ENCODE measurements at regions not wholly inside any gene's neighbourhood (a gene's known extent, or its start where the extent isn't known, plus 50 kb on each side); places are given as distances from the start of the nearest gene placed in this dataset.

DNA sequence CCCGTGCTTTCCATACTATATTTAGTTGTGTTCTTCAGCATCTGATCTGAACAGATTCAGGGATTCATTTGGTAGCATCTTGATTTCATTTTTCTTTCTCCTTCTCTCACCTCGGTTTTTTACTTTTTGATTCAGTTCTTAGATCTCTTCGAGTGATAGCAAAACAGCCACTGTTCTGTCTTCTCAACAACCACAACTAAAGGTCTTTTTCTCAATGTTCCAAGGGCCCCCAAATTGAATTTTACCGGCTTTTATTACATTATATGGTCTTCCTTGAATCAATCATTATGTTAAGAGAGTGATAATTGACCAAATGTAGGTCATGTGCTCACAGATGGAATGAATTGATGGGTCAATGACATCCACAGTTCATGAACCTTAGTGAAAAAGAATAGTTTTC lies 164.5 kb upstream of the LMNTD1 start:
- TF ChIP-seq YY1 (IDR thresholded peaks at IDR 0.05; ENCODE audit: low read depth) (no peak), RAD21 (IDR thresholded peaks at IDR 0.05; ENCODE audit: low read depth) (no peak), ZBTB7A (IDR thresholded peaks at IDR 0.05; ENCODE audit: low read depth) (no peak), CEBPB (IDR thresholded peaks at IDR 0.05) (no peak), TAF1 (IDR thresholded peaks at IDR 0.05; ENCODE audit: low read depth) (no peak), EP300 (IDR thresholded peaks at IDR 0.05; ENCODE audit: borderline replicate concordance) (no peak), NFIC (IDR thresholded peaks at IDR 0.05) (no peak), EGR1 (IDR thresholded peaks at IDR 0.05) (no peak), TCF12 (IDR thresholded peaks at IDR 0.05; ENCODE audit: low read depth) (no peak)
- TF ChIP-seq, protein P1, sequence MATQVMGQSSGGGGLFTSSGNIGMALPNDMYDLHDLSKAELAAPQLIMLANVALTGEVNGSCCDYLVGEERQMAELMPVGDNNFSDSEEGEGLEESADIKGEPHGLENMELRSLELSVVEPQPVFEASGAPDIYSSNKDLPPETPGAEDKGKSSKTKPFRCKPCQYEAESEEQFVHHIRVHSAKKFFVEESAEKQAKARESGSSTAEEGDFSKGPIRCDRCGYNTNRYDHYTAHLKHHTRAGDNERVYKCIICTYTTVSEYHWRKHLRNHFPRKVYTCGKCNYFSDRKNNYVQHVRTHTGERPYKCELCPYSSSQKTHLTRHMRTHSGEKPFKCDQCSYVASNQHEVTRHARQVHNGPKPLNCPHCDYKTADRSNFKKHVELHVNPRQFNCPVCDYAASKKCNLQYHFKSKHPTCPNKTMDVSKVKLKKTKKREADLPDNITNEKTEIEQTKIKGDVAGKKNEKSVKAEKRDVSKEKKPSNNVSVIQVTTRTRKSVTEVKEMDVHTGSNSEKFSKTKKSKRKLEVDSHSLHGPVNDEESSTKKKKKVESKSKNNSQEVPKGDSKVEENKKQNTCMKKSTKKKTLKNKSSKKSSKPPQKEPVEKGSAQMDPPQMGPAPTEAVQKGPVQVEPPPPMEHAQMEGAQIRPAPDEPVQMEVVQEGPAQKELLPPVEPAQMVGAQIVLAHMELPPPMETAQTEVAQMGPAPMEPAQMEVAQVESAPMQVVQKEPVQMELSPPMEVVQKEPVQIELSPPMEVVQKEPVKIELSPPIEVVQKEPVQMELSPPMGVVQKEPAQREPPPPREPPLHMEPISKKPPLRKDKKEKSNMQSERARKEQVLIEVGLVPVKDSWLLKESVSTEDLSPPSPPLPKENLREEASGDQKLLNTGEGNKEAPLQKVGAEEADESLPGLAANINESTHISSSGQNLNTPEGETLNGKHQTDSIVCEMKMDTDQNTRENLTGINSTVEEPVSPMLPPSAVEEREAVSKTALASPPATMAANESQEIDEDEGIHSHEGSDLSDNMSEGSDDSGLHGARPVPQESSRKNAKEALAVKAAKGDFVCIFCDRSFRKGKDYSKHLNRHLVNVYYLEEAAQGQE (IDR thresholded peaks at IDR 0.05; ENCODE audit: low read depth): no peak
- TF ChIP-seq, protein P2, sequence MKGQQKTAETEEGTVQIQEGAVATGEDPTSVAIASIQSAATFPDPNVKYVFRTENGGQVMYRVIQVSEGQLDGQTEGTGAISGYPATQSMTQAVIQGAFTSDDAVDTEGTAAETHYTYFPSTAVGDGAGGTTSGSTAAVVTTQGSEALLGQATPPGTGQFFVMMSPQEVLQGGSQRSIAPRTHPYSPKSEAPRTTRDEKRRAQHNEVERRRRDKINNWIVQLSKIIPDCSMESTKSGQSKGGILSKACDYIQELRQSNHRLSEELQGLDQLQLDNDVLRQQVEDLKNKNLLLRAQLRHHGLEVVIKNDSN (IDR thresholded peaks at IDR 0.05): no peak
